Heart right ventricle (tissue), 16 donors: ENCODE measurements at regions not wholly inside any gene's neighbourhood (a gene's known extent, or its start where the extent isn't known, plus 50 kb on each side); places are given as distances from the start of the nearest gene placed in this dataset.

Source experiments
- ATAC-seq, 8 donors: fragments of 200-7000 bp; cut with Tn5 transposase; one replicate each; pipeline ENCODE4 v1.9.1; 2020; ENCODE audit warnings: mild to moderate bottlenecking in 8 of 8, moderate library complexity in 8 of 8, moderate number of reproducible peaks in 1 of 8
- DNase-seq, 2 donors: peaks; one replicate each; pipeline ENCODE4 v3.0.0-alpha.2; 2020
- H3K27ac ChIP-seq, 10 donors: fragments of 200-600 bp; sonication (generic) in 2 of 10; one replicate each; pipeline versions ENCODE4 v1.5.0 to v1.8.0; 2020 to 2022; ENCODE audit warnings: mild to moderate bottlenecking in 3 of 10
- H3K27me3 ChIP-seq, 7 donors: fragments of 200-600 bp; one replicate each; pipeline ENCODE4 v1.8.0; 2021 to 2022; ENCODE audit warnings: mild to moderate bottlenecking in 2 of 7
- H3K36me3 ChIP-seq, 9 donors: fragments of 200-600 bp; sonication (generic) in 1 of 9; one replicate each; pipeline versions ENCODE4 v1.5.0 to v1.8.0; 2020 to 2022; ENCODE audit warnings: mild to moderate bottlenecking in 2 of 9
- H3K4me1 ChIP-seq, 9 donors: fragments of 200-600 bp; sonication (generic) in 1 of 9; one replicate each; pipeline versions ENCODE4 v1.5.0 to v1.8.0; 2020 to 2022; ENCODE audit warnings: mild to moderate bottlenecking in 4 of 9
- H3K4me3 ChIP-seq, 10 donors: fragments of 200-600 bp; sonication (generic) in 2 of 10; one replicate each; pipeline versions ENCODE4 v1.5.0 to v1.8.0; 2020 to 2022; ENCODE audit warnings: mild to moderate bottlenecking in 7 of 10, moderate library complexity in 2 of 10
- H3K9me3 ChIP-seq, 11 donors: fragments of 200-600 bp in 10 of 11; sonication (generic) in 2 of 11; one replicate each; pipeline versions ENCODE4 v1.5.0 to v1.8.0; 2013 to 2022; ENCODE audit warnings: mild to moderate bottlenecking in 2 of 11, control low read depth in 1 of 11, moderate library complexity in 1 of 11
- WGBS, 2 donors: extraction: QIAGEN DNeasy Blood & Tissue Kit; methylation state at CpG; one replicate each; pipeline ENCODE4 v1.1.7; 2013; ENCODE audit warnings: inconsistent platforms in 1 of 2; 5-methylcytosine and 5-hydroxymethylcytosine counted together
- intact Hi-C, 10 donors: fragments of 100-400 bp; cut with DNase I; formaldehyde crosslinking; loops; one replicate each; pipeline versions ENCODE4 v1.11.1 to v1.14.2; 2022
- TF ChIP-seq, protein P1 (sequence below), 9 donors: fragments of 200-600 bp; sonication (generic) in 2 of 9; IDR thresholded peaks; one replicate each; pipeline versions ENCODE4 v1.5.0 to v1.8.0; 2021 to 2022; ENCODE audit warnings: antibody characterized with exemption in 9 of 9, mild to moderate bottlenecking in 5 of 9, moderate library complexity in 1 of 9
- donor health status: Arrhythmogenic right ventricular cardiomyopathy.
- donor health status: ischemic (EF 13 %, LVEDD 7.1; RV severe dilation, severe dysfunction).
- donor health status: healthy with polysubstance abuse.
- donor health status: DM: no; HTN: yes; CAD: no.
- donor health status: DM: no; HTN: no; CAD: no.
- donor health status: ischemic (EF 25% LVEDD 6.9; RV normal size, moderate dysfunction).
- donor health status: ischemic (EF 25% LVEDD 5.7; RV mildly dilated, moderate dysfunction).
- donor health status: healthy.
- donor health status: DM: yes; HTN: yes; CAD: no.
- donor health status: Ischemic cardiomyopathy.
- donor health status: ischemic (EF 35%, LVEDD 5.7; RV mildly dilated, moderate dysfunction).
- donor health status: nonischemic (EF 11% LVEDD 7.7; RV severe dilation, severe dysfunction).
- donor health status: DM: yes; HTN: yes; CAD: no.
- donor health status: PGD.
- donor health status: ischemic (EF 29% LVEDD 5.4; RV normal size, mild dysfunction).
- donor health status: nonischemic (EF 23%, LVEDD 6.1; RV moderate dilation, normal function).

DNA sequence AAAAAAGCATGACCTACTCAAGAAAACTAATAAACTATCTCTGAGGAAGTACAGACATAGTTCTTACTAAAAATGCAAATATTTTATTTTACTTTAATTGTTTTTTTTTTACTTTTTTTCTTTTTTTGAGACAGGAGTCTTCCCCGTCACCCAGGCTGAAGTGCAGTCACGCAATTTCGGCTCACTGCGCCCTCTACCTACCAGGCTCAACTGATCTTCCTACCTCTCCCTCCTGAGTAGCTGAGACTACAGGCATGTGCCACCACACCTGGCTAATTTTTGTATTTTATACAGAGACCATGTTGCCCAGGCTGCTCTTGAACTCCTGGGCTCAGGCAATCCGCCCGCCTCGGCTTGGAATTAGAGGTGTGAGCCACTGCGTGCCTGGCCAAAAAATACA, 1263.1 kb downstream of the KCNT2 start:
- intact Hi-C loops, result no loop called here
- Histone ChIP-seq H3K4me3 (no peak overlapping the region), H3K36me3 (no peaks in the 10 kb centered on the region), H3K4me1 (no peaks in the 10 kb centered on the region), H3K9me3 (no peaks in the 10 kb centered on the region), H3K27ac (no peak overlapping the region), H3K27me3 (no peaks in the 10 kb centered on the region)
- WGBS, 2 donors, result 47 to 50% methylated on average over 8 of the region's 8 CpGs
- ATAC-seq (no peak), DNase-seq (no peak)
- TF ChIP-seq, protein P1, sequence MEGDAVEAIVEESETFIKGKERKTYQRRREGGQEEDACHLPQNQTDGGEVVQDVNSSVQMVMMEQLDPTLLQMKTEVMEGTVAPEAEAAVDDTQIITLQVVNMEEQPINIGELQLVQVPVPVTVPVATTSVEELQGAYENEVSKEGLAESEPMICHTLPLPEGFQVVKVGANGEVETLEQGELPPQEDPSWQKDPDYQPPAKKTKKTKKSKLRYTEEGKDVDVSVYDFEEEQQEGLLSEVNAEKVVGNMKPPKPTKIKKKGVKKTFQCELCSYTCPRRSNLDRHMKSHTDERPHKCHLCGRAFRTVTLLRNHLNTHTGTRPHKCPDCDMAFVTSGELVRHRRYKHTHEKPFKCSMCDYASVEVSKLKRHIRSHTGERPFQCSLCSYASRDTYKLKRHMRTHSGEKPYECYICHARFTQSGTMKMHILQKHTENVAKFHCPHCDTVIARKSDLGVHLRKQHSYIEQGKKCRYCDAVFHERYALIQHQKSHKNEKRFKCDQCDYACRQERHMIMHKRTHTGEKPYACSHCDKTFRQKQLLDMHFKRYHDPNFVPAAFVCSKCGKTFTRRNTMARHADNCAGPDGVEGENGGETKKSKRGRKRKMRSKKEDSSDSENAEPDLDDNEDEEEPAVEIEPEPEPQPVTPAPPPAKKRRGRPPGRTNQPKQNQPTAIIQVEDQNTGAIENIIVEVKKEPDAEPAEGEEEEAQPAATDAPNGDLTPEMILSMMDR (IDR thresholded peaks at IDR 0.05), result no peak

DNA sequence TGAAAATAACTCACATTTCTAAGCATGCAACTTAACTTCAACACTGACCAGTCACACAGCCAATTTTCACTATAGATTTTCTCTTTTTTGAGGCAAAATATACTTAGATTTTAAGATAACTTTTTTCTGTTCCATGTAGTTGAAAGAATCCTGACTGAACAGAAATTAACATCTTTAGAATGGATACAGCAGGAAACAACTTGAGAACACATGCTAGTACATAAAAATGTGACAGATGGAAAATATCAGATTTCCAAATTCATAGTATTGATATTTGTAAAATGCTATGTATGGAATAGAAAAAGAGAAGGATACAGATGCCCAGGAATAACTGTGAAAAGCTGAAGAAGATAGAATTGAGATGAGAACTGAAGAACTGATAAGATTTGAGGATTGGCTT, 1270.6 kb downstream of the KCNT2 start:
- no peak for ATAC-seq
- TF ChIP-seq, protein P1 (IDR thresholded peaks at IDR 0.05), result no peak
- no peak overlapping the region for H3K27ac ChIP-seq
- no peak for DNase-seq
- no peaks in the 10 kb centered on the region for H3K36me3 ChIP-seq
- intact Hi-C loops, result no loop called here
- no peaks in the 10 kb centered on the region for H3K9me3 ChIP-seq
- H3K27me3 ChIP-seq, result no peaks in the 10 kb centered on the region
- H3K4me1 ChIP-seq, result no peaks in the 10 kb centered on the region
- H3K4me3 ChIP-seq, result no peak overlapping the region

DNA sequence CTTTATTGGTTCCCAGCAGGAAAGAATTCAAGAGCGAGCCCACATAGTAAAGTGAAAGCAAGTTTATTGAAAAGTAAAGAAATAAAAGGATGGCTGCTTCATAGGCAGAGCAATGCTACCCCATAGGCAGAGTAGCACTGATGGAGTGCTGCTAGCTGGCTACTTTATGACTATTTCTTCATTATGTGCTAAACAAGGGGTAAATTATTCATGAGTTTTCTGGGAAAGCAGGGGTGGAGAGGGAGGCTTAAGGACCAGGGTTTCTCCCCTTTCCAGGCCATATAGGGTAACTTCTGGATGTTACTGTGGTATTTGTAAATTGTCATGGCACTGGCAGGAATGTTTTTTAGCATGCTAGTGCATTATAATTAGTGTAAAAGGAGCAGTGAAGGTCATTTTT, 1271.4 kb downstream of the KCNT2 start:
- intact Hi-C loops, result no loop called here
- WGBS, 2 donors, result 65 to 85% methylated on average over 1 of the region's 1 CpG
- Histone ChIP-seq H3K9me3 (no peaks in the 10 kb centered on the region), H3K27me3 (no peaks in the 10 kb centered on the region), H3K4me1 (no peaks in the 10 kb centered on the region), H3K27ac (no peak overlapping the region), H3K36me3 (no peaks in the 10 kb centered on the region), H3K4me3 (no peak overlapping the region)
- ATAC-seq (no peak), DNase-seq (no peak)
- TF ChIP-seq, protein P1 (IDR thresholded peaks at IDR 0.05), result no peak

DNA sequence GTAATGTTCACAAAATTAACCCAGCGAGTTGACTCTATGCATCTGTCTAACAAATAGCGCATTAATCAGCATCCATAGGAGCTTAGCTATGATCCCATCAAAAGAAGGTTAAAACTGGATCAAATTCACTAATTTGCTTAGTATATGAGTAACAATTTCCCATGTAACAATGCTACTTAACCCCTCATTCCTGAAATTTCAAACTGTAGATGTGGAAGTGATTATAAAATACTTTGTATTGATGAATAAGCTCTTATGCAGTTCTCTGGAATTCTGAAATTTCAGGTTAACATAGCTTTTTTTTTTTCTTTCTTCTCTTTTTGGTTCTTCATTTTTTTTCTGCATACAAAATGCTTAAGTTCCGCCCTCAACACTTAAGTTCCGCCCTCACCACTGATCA, 1272.7 kb downstream of the KCNT2 start:
- intact Hi-C loops, result no loop called here
- Histone ChIP-seq H3K27me3 (no peaks in the 10 kb centered on the region), H3K4me3 (no peak overlapping the region), H3K4me1 (no peaks in the 10 kb centered on the region), H3K27ac (no peak overlapping the region), H3K36me3 (no peaks in the 10 kb centered on the region), H3K9me3 (no peaks in the 10 kb centered on the region)
- no peak for DNase-seq
- WGBS, 2 donors, result 89 to 94% methylated on average over 4 of the region's 4 CpGs
- ATAC-seq, result no peak
- TF ChIP-seq, protein P1 (IDR thresholded peaks at IDR 0.05), result no peak

DNA sequence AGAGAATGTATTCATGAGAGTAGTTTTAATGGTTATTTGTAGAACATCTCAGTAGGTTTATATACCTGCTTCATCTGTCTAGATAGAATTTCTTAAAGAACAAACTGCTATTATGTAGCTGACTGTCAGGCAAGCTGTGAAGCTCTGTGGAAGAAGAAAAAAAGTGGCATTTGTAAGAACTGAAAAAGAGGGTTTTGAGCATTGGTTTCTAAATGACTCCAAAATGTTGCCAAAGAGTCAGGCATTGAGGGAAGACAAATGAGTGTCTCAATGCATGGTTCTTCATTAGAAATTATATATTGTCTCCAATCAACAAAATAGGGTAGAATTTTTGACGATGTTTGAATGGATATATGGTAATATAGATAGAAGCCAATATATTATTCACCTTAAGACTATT, 1276.1 kb downstream of the KCNT2 start:
- ATAC-seq (no peak), DNase-seq (no peak)
- Histone ChIP-seq H3K9me3 (no peaks in the 10 kb centered on the region), H3K27me3 (no peaks in the 10 kb centered on the region), H3K36me3 (no peaks in the 10 kb centered on the region), H3K27ac (no peak overlapping the region), H3K4me1 (no peaks in the 10 kb centered on the region), H3K4me3 (no peak overlapping the region)
- intact Hi-C loops, result no loop called here
- 89 to 98% methylated on average over 1 of the region's 1 CpG for WGBS, 2 donors
- TF ChIP-seq, protein P1 (IDR thresholded peaks at IDR 0.05), result no peak
